ENCODE measurements at regions not wholly inside any gene's neighbourhood (a gene's known extent, or its start where the extent isn't known, plus 50 kb on each side); places are given as distances from the start of the nearest gene placed in this dataset.

- no peak for TF ChIP-seq EZH2 (IDR thresholded peaks at IDR 0.05; ENCODE audit: low read depth)
- TF ChIP-seq, protein P1, sequence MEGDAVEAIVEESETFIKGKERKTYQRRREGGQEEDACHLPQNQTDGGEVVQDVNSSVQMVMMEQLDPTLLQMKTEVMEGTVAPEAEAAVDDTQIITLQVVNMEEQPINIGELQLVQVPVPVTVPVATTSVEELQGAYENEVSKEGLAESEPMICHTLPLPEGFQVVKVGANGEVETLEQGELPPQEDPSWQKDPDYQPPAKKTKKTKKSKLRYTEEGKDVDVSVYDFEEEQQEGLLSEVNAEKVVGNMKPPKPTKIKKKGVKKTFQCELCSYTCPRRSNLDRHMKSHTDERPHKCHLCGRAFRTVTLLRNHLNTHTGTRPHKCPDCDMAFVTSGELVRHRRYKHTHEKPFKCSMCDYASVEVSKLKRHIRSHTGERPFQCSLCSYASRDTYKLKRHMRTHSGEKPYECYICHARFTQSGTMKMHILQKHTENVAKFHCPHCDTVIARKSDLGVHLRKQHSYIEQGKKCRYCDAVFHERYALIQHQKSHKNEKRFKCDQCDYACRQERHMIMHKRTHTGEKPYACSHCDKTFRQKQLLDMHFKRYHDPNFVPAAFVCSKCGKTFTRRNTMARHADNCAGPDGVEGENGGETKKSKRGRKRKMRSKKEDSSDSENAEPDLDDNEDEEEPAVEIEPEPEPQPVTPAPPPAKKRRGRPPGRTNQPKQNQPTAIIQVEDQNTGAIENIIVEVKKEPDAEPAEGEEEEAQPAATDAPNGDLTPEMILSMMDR (conservative IDR thresholded peaks at IDR 0.05) = no peak
Observed at GRCh38 chr2:221876016-221876415, 303.9 kb upstream of the EPHA4 start.

Measured in PC-9 (cell line).